Caco-2 (cell line): ENCODE measurements at regions not wholly inside any gene's neighbourhood (a gene's known extent, or its start where the extent isn't known, plus 50 kb on each side); places are given as distances from the start of the nearest gene placed in this dataset.

Experiments used
- BruUV-seq: library from RNA; stranded (reverse); fragments of 400-500 nt; replicated peaks from 2 replicates; lab custom pipeline; 2021; lab: Mats Ljungman, UMichigan
- CTCF ChIA-PET: fragments of 300-600 bp; sonication (Branson Sonifier 250); formaldehyde crosslinking; loops from one replicate; lab custom pipeline; 2022; ENCODE audit warnings: antibody characterized with exemption; lab: Charles Lee
- POLR2A ChIA-PET: fragments of 300-600 bp; sonication (Branson Sonifier 250); formaldehyde crosslinking; loops from one replicate; lab custom pipeline; 2022; ENCODE audit warnings: antibody characterized with exemption; lab: Charles Lee
- DNase-seq, 2 experiments: peaks; one replicate each; pipeline versions ENCODE4 v3.0.0 to v3.0.0-alpha.2; 2020 to 2022
- H3K27me3 ChIP-seq: replicated peaks from 2 replicates; pipeline ENCODE4 v1.6.0; 2011; ENCODE audit warnings: low read length; ENCODE audit not compliant: control insufficient read depth, insufficient read depth
- H3K36me3 ChIP-seq: 2 replicates; pipeline ENCODE4 v1.5.1; 2011; ENCODE audit warnings: low read length; ENCODE audit not compliant: control insufficient read depth, insufficient read depth
- H3K4me1 ChIP-seq: fragments of 250-450 bp; sonication (Bioruptor Pico); 2 replicates; pipeline ENCODE4 v1.5.1; 2020; ENCODE audit warnings: mild to moderate bottlenecking
- H3K4me3 ChIP-seq: 2 replicates; pipeline ENCODE4 v1.5.1; 2011; ENCODE audit warnings: low read depth, mild to moderate bottlenecking, control low read depth, low read length
- H3K9me3 ChIP-seq: fragments of 250-450 bp; sonication (Bioruptor Pico); 2 replicates; pipeline ENCODE4 v1.5.1; 2020; ENCODE audit warnings: mild to moderate bottlenecking, moderate library complexity
- H3K27ac Mint-ChIP-seq: one replicate; pipeline ENCODE4 v1.8.0; 2022; ENCODE audit warnings: mixed read lengths; ENCODE audit not compliant: unreplicated experiment
- H3K27me3 Mint-ChIP-seq: one replicate; pipeline ENCODE4 v1.8.0; 2022; ENCODE audit warnings: mixed read lengths; ENCODE audit not compliant: insufficient read depth, unreplicated experiment
- H3K36me3 Mint-ChIP-seq: one replicate; pipeline ENCODE4 v1.8.0; 2022; ENCODE audit warnings: mild to moderate bottlenecking, mixed read lengths; ENCODE audit not compliant: insufficient read depth, unreplicated experiment
- H3K4me1 Mint-ChIP-seq: one replicate; pipeline ENCODE4 v1.8.0; 2022; ENCODE audit warnings: low read depth, mixed read lengths; ENCODE audit not compliant: unreplicated experiment
- H3K4me3 Mint-ChIP-seq: one replicate; pipeline ENCODE4 v1.8.0; 2022; ENCODE audit warnings: mild to moderate bottlenecking, moderate library complexity, mixed read lengths; ENCODE audit not compliant: unreplicated experiment
- H3K9me3 Mint-ChIP-seq: one replicate; pipeline ENCODE4 v1.8.0; 2022; ENCODE audit warnings: mixed read lengths; ENCODE audit not compliant: unreplicated experiment
- CTCF ChIP-seq, 2 experiments: fragments of 200-600 bp in 1 of 2; IDR thresholded peaks; 1 replicate in 1 of 2; 2 replicates in 1 of 2; pipeline versions ENCODE4 v1.5.1 to v1.8.0; 2011 to 2022; ENCODE audit warnings: antibody characterized with exemption in 1 of 2, control low read depth in 1 of 2, inconsistent platforms in 1 of 2, low read depth in 1 of 2, low read length in 1 of 2, mild to moderate bottlenecking in 1 of 2, moderate library complexity in 1 of 2; ENCODE audit not compliant: insufficient read depth in 1 of 2, severe bottlenecking in 1 of 2, unreplicated experiment in 1 of 2
- intact Hi-C: fragments of 100-400 bp; cut with micrococcal nuclease; formaldehyde crosslinking; loops from one replicate; pipeline ENCODE4 v1.10.0; 2022; ENCODE audit not compliant: unreplicated experiment

- Mint-ChIP-seq H3K9me3 (no peaks in the 10 kb centered on the region), H3K4me3 (no peak overlapping the region), H3K27me3 (peaks cover 6% of the 10 kb centered on the region), H3K4me1 (no peaks in the 10 kb centered on the region), H3K36me3 (no peaks in the 10 kb centered on the region), H3K27ac (no peak overlapping the region)
- Histone ChIP-seq H3K9me3 (no peaks in the 10 kb centered on the region), H3K27me3 (no peaks in the 10 kb centered on the region), H3K4me1 (no peaks in the 10 kb centered on the region), H3K4me3 (no peak overlapping the region), H3K36me3 (no peaks in the 10 kb centered on the region)
- DNase-seq: no peak
- no peak for TF ChIP-seq CTCF (IDR thresholded peaks at IDR 0.05; ENCODE audit: insufficient read depth in 1 of 2, low read depth in 1 of 2, low read length in 1 of 2, severe bottlenecking in 1 of 2, unreplicated experiment in 1 of 2)
- ChIA-PET POLR2A (no interaction called here), CTCF (no interaction called here)
- intact Hi-C loops: no loop called here
- BruUV-seq: no TSS peak
These were observed 451.7 kb downstream of the AGTPBP1 start for GRCh38 chr9:85290019-85290418.

DNA sequence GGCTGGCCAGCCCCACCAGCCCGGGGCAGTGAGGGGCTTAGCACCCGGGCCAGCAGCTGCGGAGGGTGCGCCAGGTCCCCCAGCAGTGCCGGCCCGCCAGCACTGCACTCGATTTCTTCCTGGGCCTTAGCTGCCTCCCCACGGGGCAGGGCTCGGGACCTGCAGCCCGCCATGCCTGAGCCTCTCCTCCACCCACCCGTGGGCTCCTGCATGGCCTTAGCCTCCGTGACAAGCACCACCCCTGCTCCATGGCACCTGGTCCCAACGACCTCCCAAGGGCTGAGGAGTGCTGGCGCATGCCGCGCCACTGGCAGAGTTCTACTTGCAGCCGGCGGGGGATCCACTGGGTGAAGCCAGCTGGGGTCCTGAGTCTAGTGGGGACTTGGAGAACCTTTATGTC is 452.6 kb downstream of the AGTPBP1 start:
- ChIA-PET POLR2A (no interaction called here), CTCF (no interaction called here)
- TF ChIP-seq CTCF (IDR thresholded peaks at IDR 0.05; ENCODE audit: insufficient read depth in 1 of 2, low read depth in 1 of 2, low read length in 1 of 2, severe bottlenecking in 1 of 2, unreplicated experiment in 1 of 2): no peak
- H3K27me3 Mint-ChIP-seq: peaks cover 12% of the 10 kb centered on the region
- no peak overlapping the region for H3K4me3 Mint-ChIP-seq
- H3K36me3 Mint-ChIP-seq: no peaks in the 10 kb centered on the region
- no TSS peak for BruUV-seq
- no peak overlapping the region for H3K4me3 ChIP-seq
- H3K9me3 Mint-ChIP-seq: no peaks in the 10 kb centered on the region
- H3K9me3 ChIP-seq: no peaks in the 10 kb centered on the region
- no peak overlapping the region for H3K27ac Mint-ChIP-seq
- H3K4me1 ChIP-seq: no peaks in the 10 kb centered on the region
- intact Hi-C loops: no loop called here
- H3K36me3 ChIP-seq: no peaks in the 10 kb centered on the region
- H3K27me3 ChIP-seq: no peaks in the 10 kb centered on the region
- no peak for DNase-seq
- H3K4me1 Mint-ChIP-seq: no peaks in the 10 kb centered on the region

DNA sequence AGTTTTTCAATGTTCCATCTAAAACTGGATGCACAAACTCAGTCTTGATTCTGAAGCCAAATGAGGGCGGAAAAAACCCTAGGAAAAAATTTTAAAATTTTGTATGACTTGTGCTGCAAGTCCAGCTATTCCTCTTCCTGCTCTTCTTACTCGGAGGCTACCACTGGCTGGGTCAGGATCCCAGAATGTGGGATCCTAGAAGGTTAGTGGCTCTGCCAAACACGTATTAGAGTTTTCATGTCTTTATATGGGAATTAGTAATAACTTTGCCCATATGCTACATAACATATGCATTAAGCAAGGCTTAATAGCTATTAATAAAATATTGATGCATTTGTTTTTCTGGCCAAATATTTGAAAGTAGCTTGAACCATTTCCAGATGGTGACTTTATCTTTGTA is 458.3 kb downstream of the AGTPBP1 start:
- Mint-ChIP-seq H3K9me3 (no peaks in the 10 kb centered on the region), H3K36me3 (no peaks in the 10 kb centered on the region), H3K27ac (no peak overlapping the region), H3K27me3 (peaks cover 23% of the 10 kb centered on the region), H3K4me3 (no peak overlapping the region), H3K4me1 (no peaks in the 10 kb centered on the region)
- no peaks in the 10 kb centered on the region for H3K4me1 ChIP-seq
- H3K9me3 ChIP-seq: no peaks in the 10 kb centered on the region
- no peak overlapping the region for H3K4me3 ChIP-seq
- BruUV-seq: no TSS peak
- H3K27me3 ChIP-seq: no peaks in the 10 kb centered on the region
- DNase-seq: no peak
- POLR2A ChIA-PET: no interaction called here
- intact Hi-C loops: no loop called here
- CTCF ChIA-PET: no interaction called here
- no peaks in the 10 kb centered on the region for H3K36me3 ChIP-seq
- no peak for TF ChIP-seq CTCF (IDR thresholded peaks at IDR 0.05; ENCODE audit: insufficient read depth in 1 of 2, low read depth in 1 of 2, low read length in 1 of 2, severe bottlenecking in 1 of 2, unreplicated experiment in 1 of 2)
